Testis (tissue), 2 donors: ENCODE measurements at regions not wholly inside any gene's neighbourhood (a gene's known extent, or its start where the extent isn't known, plus 50 kb on each side); places are given as distances from the start of the nearest gene placed in this dataset.

ENCODE experiments used
- POLR2A ChIP-seq: fragments of 450-650 bp; IDR thresholded peaks from one replicate; pipeline ENCODE4 v1.6.1; 2017; ENCODE audit warnings: antibody characterized with exemption, mild to moderate bottlenecking, moderate library complexity
- TF ChIP-seq, protein P1 (sequence below), 3 experiments: fragments of 450-650 bp in 2 of 3; fragments of 200-600 bp in 1 of 3; sonication (generic) in 1 of 3; IDR thresholded peaks; one replicate each; pipeline ENCODE4 v1.5.1; 2016 to 2019; ENCODE audit warnings: antibody characterized with exemption in 3 of 3, mild to moderate bottlenecking in 2 of 3, moderate library complexity in 1 of 3

DNA sequence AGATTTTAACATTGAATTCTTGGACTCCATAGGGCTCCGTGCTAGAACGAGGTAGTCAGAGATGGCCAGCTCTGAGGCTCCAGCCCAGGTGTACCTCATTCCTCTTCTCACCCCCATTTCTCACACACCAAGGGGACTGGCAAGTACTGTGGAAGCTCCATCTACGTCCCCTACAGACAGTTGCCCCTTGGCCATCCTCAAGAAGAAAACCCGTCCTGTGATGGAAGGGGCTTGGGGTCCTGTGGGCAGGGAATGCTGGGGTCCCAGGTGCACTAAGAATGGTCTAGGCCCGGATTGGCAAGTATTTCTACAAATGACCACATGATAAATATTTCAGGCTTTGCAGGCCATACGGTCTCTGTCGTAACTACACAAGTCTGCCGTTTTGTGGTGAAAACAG, 110.3 kb downstream of the PDCL3 start:
- TF ChIP-seq, protein P1, sequence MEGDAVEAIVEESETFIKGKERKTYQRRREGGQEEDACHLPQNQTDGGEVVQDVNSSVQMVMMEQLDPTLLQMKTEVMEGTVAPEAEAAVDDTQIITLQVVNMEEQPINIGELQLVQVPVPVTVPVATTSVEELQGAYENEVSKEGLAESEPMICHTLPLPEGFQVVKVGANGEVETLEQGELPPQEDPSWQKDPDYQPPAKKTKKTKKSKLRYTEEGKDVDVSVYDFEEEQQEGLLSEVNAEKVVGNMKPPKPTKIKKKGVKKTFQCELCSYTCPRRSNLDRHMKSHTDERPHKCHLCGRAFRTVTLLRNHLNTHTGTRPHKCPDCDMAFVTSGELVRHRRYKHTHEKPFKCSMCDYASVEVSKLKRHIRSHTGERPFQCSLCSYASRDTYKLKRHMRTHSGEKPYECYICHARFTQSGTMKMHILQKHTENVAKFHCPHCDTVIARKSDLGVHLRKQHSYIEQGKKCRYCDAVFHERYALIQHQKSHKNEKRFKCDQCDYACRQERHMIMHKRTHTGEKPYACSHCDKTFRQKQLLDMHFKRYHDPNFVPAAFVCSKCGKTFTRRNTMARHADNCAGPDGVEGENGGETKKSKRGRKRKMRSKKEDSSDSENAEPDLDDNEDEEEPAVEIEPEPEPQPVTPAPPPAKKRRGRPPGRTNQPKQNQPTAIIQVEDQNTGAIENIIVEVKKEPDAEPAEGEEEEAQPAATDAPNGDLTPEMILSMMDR (IDR thresholded peaks at IDR 0.05) = no peak
- no peak for TF ChIP-seq POLR2A
